ENCODE measurements at regions not wholly inside any gene's neighbourhood (a gene's known extent, or its start where the extent isn't known, plus 50 kb on each side); places are given as distances from the start of the nearest gene placed in this dataset.
A peak's percentile ranks its signal among the peaks of the same experiment; 100 is the strongest.
"Not testable (repeated sequence)": the region's sequence is repeated elsewhere in the genome, so short reads cannot be mapped to it uniquely, and the experiment has no call there.

- no peak for DNase-seq (ENCODE audit: low spot score)
These were observed 875.1 kb downstream of the EPHA4 start for GRCh38 chr2:220697011-220697410.

- no peak for DNase-seq (ENCODE audit: low spot score)
These were observed 871.0 kb downstream of the EPHA4 start for GRCh38 chr2:220701115-220701514.

GRCh38 chr2:220703279-220703678, 868.8 kb downstream of the EPHA4 start:
- DNase-seq (ENCODE audit: low spot score) = peak; percentile 44

GRCh38 chr2:220704081-220704480, 868.0 kb downstream of the EPHA4 start:
- no peak for DNase-seq (ENCODE audit: low spot score)

- no peak for DNase-seq (ENCODE audit: low spot score)
These were observed 867.3 kb downstream of the EPHA4 start for GRCh38 chr2:220704810-220705209.

- DNase-seq (ENCODE audit: low spot score) = no peak
These were observed 866.4 kb downstream of the EPHA4 start for GRCh38 chr2:220705678-220706077.

- DNase-seq (ENCODE audit: low spot score) = no peak
These were observed 864.8 kb downstream of the EPHA4 start for GRCh38 chr2:220707261-220707660.

GRCh38 chr2:220708366-220708765, 863.7 kb downstream of the EPHA4 start:
- no peak for DNase-seq (ENCODE audit: low spot score)

GRCh38 chr2:220717283-220717682, 854.8 kb downstream of the EPHA4 start:
- DNase-seq (ENCODE audit: low spot score) = no peak

GRCh38 chr2:220736778-220737177, 835.3 kb downstream of the EPHA4 start:
- no peak for DNase-seq (ENCODE audit: low spot score)

- DNase-seq (ENCODE audit: low spot score) = no peak
These were observed 828.9 kb downstream of the EPHA4 start for GRCh38 chr2:220743203-220743602.

GRCh38 chr2:220744861-220745260, 827.2 kb downstream of the EPHA4 start:
- no peak for DNase-seq (ENCODE audit: low spot score)

- DNase-seq (ENCODE audit: low spot score) = no peak
These were observed 826.4 kb downstream of the EPHA4 start for GRCh38 chr2:220745682-220746081.

- DNase-seq (ENCODE audit: low spot score) = no peak
These were observed 824.4 kb downstream of the EPHA4 start for GRCh38 chr2:220747736-220748135.

- DNase-seq (ENCODE audit: low spot score) = no peak
These were observed 823.1 kb downstream of the EPHA4 start for GRCh38 chr2:220748875-220749479.

- DNase-seq (ENCODE audit: low spot score) = no peak
These were observed 818.6 kb downstream of the EPHA4 start for GRCh38 chr2:220753486-220753885.

- DNase-seq (ENCODE audit: low spot score) = no peak
These were observed 815.5 kb downstream of the EPHA4 start for GRCh38 chr2:220756653-220757052.

- not testable (repeated sequence) for DNase-seq (ENCODE audit: low spot score)
These were observed 813.7 kb downstream of the EPHA4 start for GRCh38 chr2:220758376-220758775.

GRCh38 chr2:220764171-220764570, 807.9 kb downstream of the EPHA4 start:
- no peak for DNase-seq (ENCODE audit: low spot score)

- DNase-seq (ENCODE audit: low spot score) = no peak
These were observed 804.4 kb downstream of the EPHA4 start for GRCh38 chr2:220767591-220768255.

- no peak for DNase-seq (ENCODE audit: low spot score)
These were observed 796.1 kb downstream of the EPHA4 start for GRCh38 chr2:220775856-220776488.

- DNase-seq (ENCODE audit: low spot score) = not testable (repeated sequence)
These were observed 793.0 kb downstream of the EPHA4 start for GRCh38 chr2:220779076-220779475.

GRCh38 chr2:220779511-220779910, 792.6 kb downstream of the EPHA4 start:
- DNase-seq (ENCODE audit: low spot score) = no peak

Measured in kidney tubule cell (primary cell).